Psoas muscle (tissue), 7 donors: ENCODE measurements at regions not wholly inside any gene's neighbourhood (a gene's known extent, or its start where the extent isn't known, plus 50 kb on each side); places are given as distances from the start of the nearest gene placed in this dataset.

ENCODE experiments used
- ATAC-seq, 4 donors: fragments of 200-7000 bp; cut with Tn5 transposase; one replicate each; pipeline ENCODE4 v1.9.1; 2020; ENCODE audit warnings: moderate library complexity in 3 of 4, mild to moderate bottlenecking in 2 of 4
- DNase-seq, 2 donors: peaks; one replicate each; pipeline ENCODE4 v3.0.0-alpha.2; 2020
- H3K27ac ChIP-seq: fragments of 200-600 bp; one replicate; pipeline ENCODE4 v1.8.0; 2022
- H3K27me3 ChIP-seq, 3 donors: fragments of 200-600 bp in 1 of 3; one replicate each; pipeline versions ENCODE4 v1.6.1 to v1.8.0; 2013 to 2022; ENCODE audit warnings: low read length in 2 of 3, mild to moderate bottlenecking in 2 of 3, moderate library complexity in 1 of 3; ENCODE audit not compliant: insufficient read depth in 3 of 3
- H3K36me3 ChIP-seq, 2 donors: fragments of 200-600 bp in 1 of 2; one replicate each; pipeline versions ENCODE4 v1.6.1 to v1.8.0; 2013 to 2022; ENCODE audit warnings: low read depth in 1 of 2, mild to moderate bottlenecking in 1 of 2, moderate library complexity in 1 of 2; ENCODE audit not compliant: insufficient read depth in 1 of 2
- H3K4me1 ChIP-seq: fragments of 200-600 bp; one replicate; pipeline ENCODE4 v1.8.0; 2022
- H3K4me3 ChIP-seq: fragments of 200-600 bp; one replicate; pipeline ENCODE4 v1.8.0; 2022; ENCODE audit warnings: mild to moderate bottlenecking
- H3K9me3 ChIP-seq: fragments of 200-600 bp; one replicate; pipeline ENCODE4 v1.8.0; 2022
- CTCF ChIP-seq: fragments of 200-600 bp; IDR thresholded peaks from one replicate; pipeline ENCODE4 v1.8.0; 2022; ENCODE audit warnings: antibody characterized with exemption
- WGBS, 3 donors: extraction: QIAGEN DNeasy Blood & Tissue Kit; methylation state at CpG; one replicate each; pipeline versions ENCODE4 v1.1.6 to v1.1.7; 2013; 5-methylcytosine and 5-hydroxymethylcytosine counted together
- intact Hi-C, 2 donors: fragments of 100-400 bp; cut with DNase I; formaldehyde crosslinking; loops; one replicate each; pipeline versions ENCODE4 v1.11.0 to v1.14.2; 2022
- donor health status: healthy with polysubstance abuse.
- donor health status: DM: no; HTN: no; CAD: no; lungs with moderate emphysema.
- donor health status: Bipolar disorder and iron deficiency.
- donor health status: healthy.
- donor health status: DM: yes; HTN: yes; CAD: no.
- donor health status: DM: no; HTN: no; CAD: no.
- donor health status: DM: yes; HTN: yes; CAD: no.

GRCh38 chr2:16817305-16818202 is 151.9 kb upstream of the CYRIA start:
- intact Hi-C loops, result no loop called here
- whole genome bisulfite sequencing, 3 donors, result 73 to 89% (median 89%) methylated on average over 3 of the region's 3 CpGs
- DNase-seq (no peak), ATAC-seq (no peak)
- TF ChIP-seq CTCF, result no peak
- Histone ChIP-seq H3K9me3 (no peaks in the 10 kb centered on the region), H3K36me3 (no peaks in the 10 kb centered on the region), H3K4me1 (no peaks in the 10 kb centered on the region), H3K27me3 (peaks cover 0 to 3% (median 0%) of the 10 kb centered on the region in 3 donors), H3K27ac (no peak overlapping the region), H3K4me3 (no peak overlapping the region)

GRCh38 chr2:16816522-16816921 is 150.9 kb upstream of the CYRIA start:
- TF ChIP-seq CTCF, result no peak
- Histone ChIP-seq H3K4me3 (no peak overlapping the region), H3K27me3 (peaks cover 0 to 3% (median 0%) of the 10 kb centered on the region in 3 donors), H3K4me1 (no peaks in the 10 kb centered on the region), H3K27ac (no peak overlapping the region), H3K9me3 (no peaks in the 10 kb centered on the region), H3K36me3 (no peaks in the 10 kb centered on the region)
- intact Hi-C loops, result no loop called here
- 82 to 84% (median 83%) methylated on average over 4 of the region's 4 CpGs for WGBS, 3 donors
- DNase-seq (no peak), ATAC-seq (no peak)

GRCh38 chr2:16816016-16816415 is 150.4 kb upstream of the CYRIA start:
- peaks cover 0 to 3% (median 0%) of the 10 kb centered on the region in 3 donors for H3K27me3 ChIP-seq
- no peak for DNase-seq
- WGBS, 3 donors, result 76 to 92% (median 82%) methylated on average over 1 of the region's 1 CpG
- intact Hi-C loops, result no loop called here
- no peaks in the 10 kb centered on the region for H3K36me3 ChIP-seq
- no peak for ATAC-seq
- no peaks in the 10 kb centered on the region for H3K4me1 ChIP-seq
- no peak for TF ChIP-seq CTCF
- no peak overlapping the region for H3K4me3 ChIP-seq
- no peaks in the 10 kb centered on the region for H3K9me3 ChIP-seq
- H3K27ac ChIP-seq, result no peak overlapping the region

- intact Hi-C loops, result no loop called here
Measured at GRCh38 chr2:16813593-16813992, 148.0 kb upstream of the CYRIA start.

More at GRCh38 chr2:16813593-16813992, 148.0 kb upstream of the CYRIA start:
- Histone ChIP-seq H3K27me3 (peaks cover 0 to 3% (median 0%) of the 10 kb centered on the region in 3 donors), H3K9me3 (no peaks in the 10 kb centered on the region), H3K36me3 (no peaks in the 10 kb centered on the region), H3K27ac (no peak overlapping the region), H3K4me3 (no peak overlapping the region), H3K4me1 (no peaks in the 10 kb centered on the region)
- ATAC-seq (no peak), DNase-seq (no peak)
- 69 to 81% (median 80%) methylated on average over 1 of the region's 1 CpG for WGBS, 3 donors
- no peak for TF ChIP-seq CTCF
